ENCODE measurements at regions not wholly inside any gene's neighbourhood (a gene's known extent, or its start where the extent isn't known, plus 50 kb on each side); places are given as distances from the start of the nearest gene placed in this dataset.
"Not testable (repeated sequence)": the region's sequence is repeated elsewhere in the genome, so short reads cannot be mapped to it uniquely, and the experiment has no call there.

GRCh38 chr5:172528440-172528839 lies 74.1 kb upstream of the SH3PXD2B start:
- no peak for DNase-seq (ENCODE audit: low spot score)

- no peak for DNase-seq (ENCODE audit: low spot score)
Observed at GRCh38 chr5:172527559-172527958, 73.2 kb upstream of the SH3PXD2B start.

- DNase-seq (ENCODE audit: low spot score): no peak
Observed at GRCh38 chr5:172525996-172526360, 71.7 kb upstream of the SH3PXD2B start.

GRCh38 chr5:172525307-172525995 lies 71.1 kb upstream of the SH3PXD2B start:
- DNase-seq (ENCODE audit: low spot score): no peak

GRCh38 chr5:172524573-172525021 lies 70.3 kb upstream of the SH3PXD2B start:
- DNase-seq (ENCODE audit: low spot score): no peak

GRCh38 chr5:172523146-172523745 lies 68.9 kb upstream of the SH3PXD2B start:
- DNase-seq (ENCODE audit: low spot score): no peak

GRCh38 chr5:172521338-172521932 lies 67.1 kb upstream of the SH3PXD2B start:
- DNase-seq (ENCODE audit: low spot score): no peak

- DNase-seq (ENCODE audit: low spot score): no peak
Observed at GRCh38 chr5:172511952-172512351, 57.6 kb upstream of the SH3PXD2B start.

- DNase-seq (ENCODE audit: low spot score): no peak
Observed at GRCh38 chr5:172509405-172509781, 55.1 kb upstream of the SH3PXD2B start.

GRCh38 chr5:172508471-172509404 lies 54.4 kb upstream of the SH3PXD2B start:
- DNase-seq (ENCODE audit: low spot score): no peak

GRCh38 chr5:172507485-172507884 lies 53.2 kb upstream of the SH3PXD2B start:
- not testable (repeated sequence) for DNase-seq (ENCODE audit: low spot score)

- DNase-seq (ENCODE audit: low spot score): no peak
Observed at GRCh38 chr5:172506921-172507320, 52.6 kb upstream of the SH3PXD2B start.

GRCh38 chr5:172506251-172506650 lies 51.9 kb upstream of the SH3PXD2B start:
- DNase-seq (ENCODE audit: low spot score): no peak

- no peak for DNase-seq (ENCODE audit: low spot score)
Observed at GRCh38 chr5:172505845-172506244, 51.5 kb upstream of the SH3PXD2B start.

- no peak for DNase-seq (ENCODE audit: low spot score)
Observed at GRCh38 chr5:172505403-172505759, 51.1 kb upstream of the SH3PXD2B start.

GRCh38 chr5:172504701-172505402 lies 50.5 kb upstream of the SH3PXD2B start:
- DNase-seq (ENCODE audit: low spot score): no peak

GRCh38 chr5:172503925-172504700 lies 49.8 kb upstream of the SH3PXD2B start:
- DNase-seq (ENCODE audit: low spot score): no peak
